Pancreas (tissue), 10 donors: ENCODE measurements at regions not wholly inside any gene's neighbourhood (a gene's known extent, or its start where the extent isn't known, plus 50 kb on each side); places are given as distances from the start of the nearest gene placed in this dataset.

Experiments used
- ATAC-seq, 4 donors: fragments of 200-7000 bp; cut with Tn5 transposase; one replicate each; pipeline versions ENCODE4 v1.8.0 to v1.9.1; 2020; ENCODE audit warnings: mild to moderate bottlenecking in 4 of 4, moderate library complexity in 4 of 4
- DNase-seq, 6 donors: peaks; one replicate each; pipeline ENCODE4 v3.0.0-alpha.2; 2020
- FAIRE-seq: peaks from 2 replicates; lab custom pipeline; 2012; peaks lifted over from hg19 to GRCh38; lab: Jason Lieb, UNC
- H3K27ac ChIP-seq, 4 donors: fragments of 200-600 bp; sonication (generic); 1 replicate in 3 of 4; 2 replicates in 1 of 4; pipeline versions ENCODE4 v1.5.0 to v1.8.0; 2020
- H3K27me3 ChIP-seq, 4 donors: fragments of 200-600 bp; one replicate each; pipeline ENCODE4 v1.8.0; 2021
- H3K36me3 ChIP-seq, 3 donors: fragments of 200-600 bp; sonication (generic) in 1 of 3; one replicate each; pipeline versions ENCODE4 v1.5.0 to v1.8.0; 2020 to 2021
- H3K4me1 ChIP-seq, 3 donors: fragments of 200-600 bp; one replicate each; pipeline ENCODE4 v1.8.0; 2021
- H3K4me3 ChIP-seq, 4 donors: fragments of 200-600 bp; sonication (generic) in 2 of 4; one replicate each; pipeline versions ENCODE4 v1.5.0 to v1.8.0; 2020 to 2021
- H3K9me3 ChIP-seq, 4 donors: fragments of 200-600 bp; one replicate each; pipeline ENCODE4 v1.8.0; 2021
- CTCF ChIP-seq, 4 donors: fragments of 200-600 bp; sonication (generic) in 3 of 4; IDR thresholded peaks; one replicate each; pipeline versions ENCODE4 v1.5.0 to v1.8.0; 2021; ENCODE audit warnings: antibody characterized with exemption in 4 of 4
- WGBS, 2 donors: extraction: QIAGEN DNeasy Blood & Tissue Kit; methylation state at CpG; one replicate each; pipeline ENCODE4 v1.1.7; 2013; 5-methylcytosine and 5-hydroxymethylcytosine counted together
- intact Hi-C, 3 donors: fragments of 100-400 bp; cut with DNase I; formaldehyde crosslinking; loops; one replicate each; pipeline versions ENCODE4 v1.11.1 to v1.14.2; 2022
- donor health status: healthy with polysubstance abuse.
- donor health status: DM: no; HTN: no; CAD: no; lungs with moderate emphysema.
- donor health status: DM: no; HTN: no; CAD: no.
- donor health status: control.
- donor health status: control.
- donor health status: Bipolar disorder and iron deficiency.
- donor health status: DM: yes; HTN: yes; CAD: no.
- donor health status: DM: no; HTN: no; CAD: no.
- donor health status: DM: no; HTN: no; CAD: no.
- donor health status: DM: yes; HTN: yes; CAD: no.

DNA sequence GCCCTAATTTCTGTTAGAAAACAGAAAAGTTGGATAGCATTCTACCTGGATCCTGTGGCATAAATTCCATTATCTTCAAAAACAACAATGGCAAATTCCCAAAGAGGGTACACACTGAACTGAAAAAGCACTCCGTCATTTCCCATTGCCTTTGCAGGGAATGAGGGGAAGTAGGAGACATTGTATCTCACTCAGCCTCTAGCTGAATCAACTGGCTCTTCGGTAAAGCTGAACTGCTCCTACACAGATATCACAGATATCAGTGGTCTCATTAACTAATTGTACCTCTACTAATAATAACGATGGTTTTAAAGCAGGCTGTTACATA, 64.2 kb upstream of the PRKAR2B start:
- DNase-seq: no peak

GRCh38 chr7:106982415-106982814, 62.1 kb upstream of the PRKAR2B start:
- H3K4me3 ChIP-seq: no peak overlapping the region
- no peak for TF ChIP-seq CTCF (IDR thresholded peaks at IDR 0.05)
- WGBS, 2 donors: 20 to 25% methylated on average over 7 of the region's 7 CpGs
- no peaks in the 10 kb centered on the region for H3K4me1 ChIP-seq
- FAIRE-seq (no peak), DNase-seq (no peak), ATAC-seq (peak in 2 of 4 donors; percentile 64 to 70)
- H3K27me3 ChIP-seq: no peaks in the 10 kb centered on the region
- intact Hi-C loops: no loop called here
- no peak overlapping the region for H3K27ac ChIP-seq
- no peaks in the 10 kb centered on the region for H3K9me3 ChIP-seq
- no peaks in the 10 kb centered on the region for H3K36me3 ChIP-seq

More for the DNA sequence above, 64.2 kb upstream of the PRKAR2B start:
- no peaks in the 10 kb centered on the region for H3K36me3 ChIP-seq
- H3K27ac ChIP-seq: no peak overlapping the region
- H3K4me1 ChIP-seq: no peaks in the 10 kb centered on the region
- no peak for ATAC-seq
- H3K9me3 ChIP-seq: no peaks in the 10 kb centered on the region
- H3K27me3 ChIP-seq: no peaks in the 10 kb centered on the region
- no peak for TF ChIP-seq CTCF (IDR thresholded peaks at IDR 0.05)
- H3K4me3 ChIP-seq: no peak overlapping the region
- intact Hi-C loops: no loop called here
- no peak for FAIRE-seq
- WGBS, 2 donors: 78 to 87% methylated on average over 3 of the region's 3 CpGs

DNA sequence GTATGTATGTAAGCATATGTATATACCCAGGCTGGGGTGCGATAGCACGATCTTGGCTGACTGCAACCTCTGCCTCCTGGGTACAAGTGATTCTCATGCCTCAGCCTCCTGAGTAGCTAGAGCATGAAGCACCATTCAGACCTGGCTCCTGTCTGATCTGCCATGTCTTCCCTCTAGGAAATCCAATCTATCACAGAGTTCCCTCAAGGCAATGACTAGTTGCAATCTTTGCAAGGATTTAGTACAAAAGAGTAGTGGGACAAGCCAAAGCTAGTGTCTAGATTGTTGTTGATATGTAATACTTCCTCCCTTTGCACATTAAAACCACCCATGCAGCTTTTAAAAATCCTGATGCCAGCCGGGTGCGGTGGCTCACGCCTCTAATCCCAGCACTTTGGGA, 60.5 kb upstream of the PRKAR2B start:
- no peak for TF ChIP-seq CTCF (IDR thresholded peaks at IDR 0.05)
- WGBS, 2 donors: 90 to 99% methylated on average over 5 of the region's 5 CpGs
- DNase-seq (no peak), ATAC-seq (no peak), FAIRE-seq (no peak)
- H3K36me3 ChIP-seq: no peaks in the 10 kb centered on the region
- no peak overlapping the region for H3K4me3 ChIP-seq
- no peaks in the 10 kb centered on the region for H3K27me3 ChIP-seq
- no peak overlapping the region for H3K27ac ChIP-seq
- intact Hi-C loops: no loop called here
- H3K4me1 ChIP-seq: no peaks in the 10 kb centered on the region
- no peaks in the 10 kb centered on the region for H3K9me3 ChIP-seq

DNA sequence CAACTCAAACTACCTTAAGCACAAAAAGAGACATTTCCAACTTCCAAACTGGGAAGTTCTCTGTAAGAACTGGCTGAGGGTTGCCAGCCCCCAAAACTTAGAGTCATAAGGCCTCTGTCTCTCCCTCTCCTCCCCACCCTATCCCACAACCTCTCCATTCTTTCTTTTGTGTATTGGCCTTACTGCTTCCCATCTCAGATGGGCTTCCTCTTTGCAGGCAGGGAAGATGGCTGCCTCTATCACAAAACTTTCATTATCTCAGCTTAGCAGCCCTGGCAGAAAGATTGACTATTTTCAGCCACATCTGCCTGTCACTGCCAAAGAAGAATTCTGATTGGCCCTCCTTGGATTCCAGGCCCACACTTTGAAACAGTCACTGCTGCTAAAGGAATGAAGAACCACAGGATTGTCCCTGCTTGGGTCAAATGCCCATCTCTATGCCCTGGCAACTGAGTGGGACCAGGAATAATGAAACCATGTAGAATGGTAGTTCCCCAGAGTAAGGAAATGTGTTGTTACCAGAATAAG, 58.0 kb upstream of the PRKAR2B start:
- Histone ChIP-seq H3K36me3 (no peaks in the 10 kb centered on the region), H3K27ac (no peak overlapping the region), H3K4me3 (no peak overlapping the region), H3K27me3 (no peaks in the 10 kb centered on the region), H3K4me1 (no peaks in the 10 kb centered on the region), H3K9me3 (no peaks in the 10 kb centered on the region)
- ATAC-seq: no peak
- no peak for FAIRE-seq
- no peak for DNase-seq
- intact Hi-C loops: no loop called here
- no peak for TF ChIP-seq CTCF (IDR thresholded peaks at IDR 0.05)

DNA sequence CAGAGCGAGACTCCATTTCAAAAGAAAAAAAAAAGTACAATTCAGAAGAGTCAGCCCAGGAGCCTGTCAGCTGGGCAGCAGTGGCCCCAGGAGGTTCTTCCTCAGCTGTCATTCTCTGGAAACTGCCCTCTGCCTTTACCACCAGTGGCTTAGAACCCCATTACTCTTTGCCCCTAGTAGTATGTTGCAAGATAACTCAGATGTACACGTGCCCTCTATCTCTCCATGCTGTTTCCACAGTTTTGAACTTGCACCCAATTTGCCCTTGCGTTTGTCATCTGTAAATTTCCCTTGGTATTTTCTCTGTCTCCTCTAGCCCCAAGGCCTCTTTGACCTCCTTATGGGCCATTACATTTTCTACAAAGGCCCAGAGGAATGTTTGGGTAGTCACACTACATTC, 56.7 kb upstream of the PRKAR2B start:
- Histone ChIP-seq H3K4me1 (no peaks in the 10 kb centered on the region), H3K4me3 (no peak overlapping the region), H3K36me3 (no peaks in the 10 kb centered on the region), H3K27me3 (no peaks in the 10 kb centered on the region), H3K9me3 (no peaks in the 10 kb centered on the region), H3K27ac (no peak overlapping the region)
- FAIRE-seq: no peak
- intact Hi-C loops: no loop called here
- DNase-seq: no peak
- WGBS, 2 donors: 82 to 89% methylated on average over 3 of the region's 3 CpGs
- ATAC-seq: peak in 1 of 4 donors; percentile 23
- no peak for TF ChIP-seq CTCF (IDR thresholded peaks at IDR 0.05)
